Hematopoietic multipotent progenitor cell treated with erythropoietin and hydrocortisone succinate and interleukin-3 and kit ligand, for 8 days (in vitro differentiated cells): ENCODE measurements at regions not wholly inside any gene's neighbourhood (a gene's known extent, or its start where the extent isn't known, plus 50 kb on each side); places are given as distances from the start of the nearest gene placed in this dataset.
"Not testable (repeated sequence)": the region's sequence is repeated elsewhere in the genome, so short reads cannot be mapped to it uniquely, and the experiment has no call there.

Experiments
- DNase-seq: peaks from one replicate; pipeline ENCODE4 v3.0.0-alpha.2; 2015

DNA sequence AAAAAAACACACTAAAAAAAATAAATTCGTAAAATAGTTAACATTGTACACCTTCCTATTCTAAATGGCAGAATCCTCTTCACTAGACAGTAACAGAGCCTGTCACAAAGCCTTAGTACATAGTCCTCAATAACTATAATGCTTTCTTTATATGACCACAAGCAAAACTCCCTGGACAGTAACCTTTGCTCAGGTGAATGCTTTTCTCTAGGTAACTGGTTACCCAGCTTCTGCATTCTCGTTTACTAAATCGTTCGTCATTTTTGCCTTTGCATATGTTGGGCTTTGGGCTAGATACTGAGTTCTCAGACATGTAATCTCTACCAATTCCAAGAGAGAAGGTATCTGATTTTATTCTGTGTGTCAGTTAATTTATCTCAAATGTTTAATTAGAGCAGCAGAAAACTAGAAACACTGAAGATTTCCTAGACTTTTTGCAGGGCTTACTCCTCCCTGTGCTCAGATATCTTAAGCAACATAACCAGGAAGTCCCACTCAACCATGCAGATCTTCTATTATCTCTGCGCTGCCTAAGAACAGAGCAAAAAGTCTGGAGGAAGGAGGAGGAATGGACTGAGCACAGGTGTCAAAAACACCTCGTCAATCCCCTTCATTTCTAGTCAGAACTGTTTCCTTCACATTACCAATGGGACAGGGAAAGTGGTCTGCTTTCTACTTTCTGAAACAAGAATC is 247.7 kb downstream of the SOCS6 start:
- no peak for DNase-seq

DNA sequence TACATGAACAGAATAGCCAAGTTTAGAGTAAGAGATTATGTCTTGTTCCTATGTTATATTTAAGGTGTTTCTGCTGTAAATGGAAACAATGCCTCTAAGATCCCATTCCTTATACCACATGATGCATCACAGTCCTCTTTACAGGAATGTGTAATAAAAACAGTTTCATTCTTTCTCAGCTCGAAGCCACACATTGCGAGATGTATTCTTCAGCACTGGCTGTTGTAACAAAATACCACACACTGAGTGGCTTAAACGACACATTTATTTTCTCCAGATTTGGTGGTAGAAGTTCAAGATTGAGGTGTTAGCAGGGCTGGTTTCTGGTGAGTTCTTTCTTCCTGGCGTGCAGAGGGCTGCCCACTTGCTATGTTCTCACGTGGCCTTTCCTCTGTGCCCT is 246.2 kb downstream of the SOCS6 start:
- no peak for DNase-seq

DNA sequence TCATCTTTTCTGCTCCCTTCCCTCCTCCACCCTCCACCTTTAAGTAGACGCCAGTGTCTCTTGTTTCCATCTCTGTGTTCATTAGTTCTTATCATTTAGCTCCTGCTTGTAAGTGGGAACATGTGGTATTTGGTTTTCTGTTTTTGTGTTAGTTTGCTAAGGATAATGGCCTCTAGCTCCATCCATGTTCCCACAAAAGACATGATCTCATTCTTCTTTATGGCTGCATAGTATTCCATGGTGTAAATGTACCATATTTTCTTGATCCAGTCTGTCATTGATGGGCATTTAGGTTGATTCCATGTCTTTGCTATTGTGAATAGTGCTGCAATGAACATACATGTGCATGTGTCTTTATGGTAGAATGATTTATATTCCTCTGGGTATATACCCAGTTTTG is 236.5 kb downstream of the SOCS6 start:
- not testable (repeated sequence) for DNase-seq

DNA sequence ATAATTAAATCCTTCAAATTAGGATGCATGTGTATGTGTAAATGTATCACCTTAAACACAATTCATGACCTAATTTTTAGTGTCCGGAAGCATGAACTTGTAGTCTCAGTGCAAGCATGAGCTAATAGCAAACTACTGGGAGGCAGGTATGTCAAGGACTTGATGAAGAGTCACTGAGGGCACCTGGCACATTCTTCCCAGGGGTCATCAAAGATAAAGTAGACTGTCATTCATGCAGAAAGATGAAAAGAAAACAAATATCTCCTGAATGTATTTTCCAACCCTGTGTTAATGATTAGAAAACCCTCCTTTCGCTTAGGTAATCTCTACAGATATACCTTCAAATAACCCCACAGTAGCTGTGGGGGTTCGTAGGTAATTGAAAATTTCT is 234.9 kb downstream of the SOCS6 start:
- no peak for DNase-seq

DNA sequence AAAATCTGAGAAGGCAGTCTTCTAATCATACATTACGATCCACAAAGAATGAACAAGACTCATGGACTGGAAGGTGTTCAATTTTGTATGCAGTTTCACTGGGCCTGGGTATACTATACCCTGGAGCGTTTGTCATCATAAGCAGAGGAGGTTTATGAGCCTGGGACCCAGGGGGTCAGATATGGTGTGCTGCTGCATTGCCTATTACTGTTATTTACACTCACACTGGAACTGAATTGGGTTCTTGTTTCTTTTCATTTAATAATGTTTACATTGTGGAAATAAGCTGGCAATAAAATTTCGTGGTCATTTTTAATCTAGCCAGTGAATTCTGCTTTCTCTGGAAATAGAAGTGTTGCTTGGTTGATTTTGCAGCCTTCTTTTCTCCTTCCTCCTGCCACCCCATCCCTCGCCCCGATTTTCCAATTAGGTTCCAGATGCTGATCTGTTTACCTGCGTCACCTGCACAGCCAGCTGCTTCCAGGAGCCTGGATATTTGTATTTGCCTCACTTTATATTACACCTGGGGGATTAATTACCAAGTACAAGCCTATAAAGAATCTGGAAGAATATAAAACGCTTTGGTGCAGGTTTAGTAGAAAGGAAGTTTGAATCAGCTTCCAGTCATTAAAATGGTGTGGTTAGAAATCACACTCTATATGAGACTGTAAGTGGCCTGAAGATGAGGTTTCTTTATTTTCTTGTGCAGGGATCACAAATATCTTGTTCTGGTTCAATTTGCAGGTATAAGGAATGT is 234.4 kb downstream of the SOCS6 start:
- no peak for DNase-seq

DNA sequence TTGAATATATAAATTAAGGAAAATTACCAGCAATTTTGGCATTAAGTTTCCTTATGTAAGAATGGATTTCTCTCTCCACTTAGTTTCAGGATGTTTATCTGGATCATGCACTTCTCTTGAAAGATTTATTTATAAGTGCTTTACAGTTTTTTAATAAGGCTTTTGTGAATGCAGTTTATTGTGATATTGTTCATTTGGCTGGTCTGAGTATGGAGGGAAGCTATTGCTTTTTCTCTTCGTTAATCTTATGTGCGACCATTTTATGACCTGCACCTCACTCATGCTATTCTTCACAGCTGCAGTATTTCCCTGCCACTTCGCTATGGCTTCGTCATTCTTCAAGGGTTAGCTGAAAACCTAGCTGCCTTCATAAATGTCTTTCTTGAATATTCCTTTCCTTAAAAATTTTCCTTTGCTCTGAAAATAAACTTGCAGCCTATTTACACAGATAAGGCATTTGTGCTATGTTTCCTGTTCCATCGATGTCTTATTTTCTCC is 233.4 kb downstream of the SOCS6 start:
- DNase-seq = no peak

DNA sequence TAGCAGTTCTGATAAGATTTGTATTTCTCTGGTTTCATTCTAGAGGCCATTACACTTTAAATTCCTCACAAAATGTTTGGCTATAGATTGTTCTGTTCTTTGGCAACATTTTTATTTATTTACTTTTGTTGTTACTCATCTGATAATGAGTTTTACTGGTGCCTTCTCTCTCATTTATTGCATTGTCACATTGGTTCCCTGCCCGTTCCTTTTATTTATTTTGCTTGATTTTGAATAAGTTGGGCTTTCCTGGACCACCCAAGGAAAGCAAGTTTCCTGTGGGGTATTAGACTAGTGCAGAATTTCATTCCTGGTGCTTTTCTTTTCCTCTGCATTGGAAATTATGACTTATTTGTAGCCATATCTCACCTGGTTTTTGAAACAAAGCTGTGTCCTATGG is 232.0 kb downstream of the SOCS6 start:
- no peak for DNase-seq

DNA sequence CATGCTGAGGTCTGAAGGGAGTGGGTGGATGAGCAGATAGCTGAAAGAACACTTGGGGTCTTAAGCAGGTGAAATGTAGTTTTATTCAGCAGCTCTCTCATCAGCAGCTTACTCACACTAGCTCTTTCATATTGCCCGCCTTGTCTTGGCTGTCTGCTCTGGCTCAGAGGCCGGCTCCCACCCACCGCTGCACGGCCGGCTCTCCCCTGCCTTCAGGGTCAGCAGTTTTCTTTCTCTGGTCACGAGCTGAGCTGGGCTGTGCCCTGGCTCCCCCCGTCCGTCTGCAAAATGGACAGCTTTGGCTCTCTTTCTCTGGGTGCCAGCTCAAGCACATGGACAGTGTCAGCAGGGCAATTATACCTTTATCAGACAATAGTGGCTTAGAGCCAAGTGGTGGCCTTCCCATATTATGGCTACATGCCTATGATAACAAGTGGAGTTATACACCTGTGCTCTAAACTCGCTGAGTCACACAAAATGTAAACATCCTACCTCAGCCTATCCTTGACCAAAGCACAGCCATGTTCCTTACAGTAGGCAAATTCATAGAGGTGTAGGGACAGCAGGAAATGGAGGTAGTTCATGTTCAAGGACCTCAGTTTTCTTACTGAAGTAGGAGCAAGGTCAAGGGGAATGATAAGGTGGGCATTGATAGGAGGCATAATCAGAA is 224.8 kb downstream of the SOCS6 start:
- no peak for DNase-seq

DNA sequence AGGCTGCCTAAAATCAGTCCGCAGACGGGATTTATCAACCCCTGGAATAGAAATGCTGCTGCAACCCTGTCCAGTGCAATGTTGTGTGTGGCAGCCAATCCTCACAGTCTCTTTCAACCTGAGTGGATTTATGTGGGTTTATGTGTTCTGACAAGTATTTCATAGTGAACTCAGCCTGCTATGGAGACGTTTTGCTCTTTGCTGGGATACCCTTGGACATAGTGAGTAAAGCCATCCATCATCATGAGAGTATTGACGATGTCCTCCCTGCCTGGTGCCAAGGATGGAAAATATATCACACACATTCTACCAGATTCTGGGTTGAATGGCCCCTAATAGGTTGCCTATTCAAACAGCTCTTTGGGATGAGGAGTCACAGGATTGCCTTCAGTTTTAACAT is 219.1 kb downstream of the SOCS6 start:
- DNase-seq = no peak

DNA sequence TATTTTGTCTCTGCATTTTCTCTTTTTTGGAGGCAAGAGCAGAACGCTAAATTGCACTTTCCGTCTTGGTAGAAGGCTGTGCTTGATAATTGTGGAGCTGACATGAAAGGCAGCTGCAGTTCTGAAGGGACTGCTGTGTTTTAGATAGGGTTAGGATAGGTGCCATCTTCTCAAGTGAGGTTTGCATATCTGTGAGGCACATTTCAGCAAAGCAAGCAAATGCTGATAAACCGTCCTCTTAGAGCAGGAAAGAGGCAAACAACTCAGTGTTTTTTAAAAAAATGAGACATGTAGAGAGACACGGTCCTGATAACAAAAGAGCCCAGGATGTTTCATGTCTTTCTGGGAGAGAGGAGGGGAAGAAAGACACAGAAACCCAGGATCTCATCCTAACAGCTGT is 217.7 kb downstream of the SOCS6 start:
- peak; percentile 81 for DNase-seq

DNA sequence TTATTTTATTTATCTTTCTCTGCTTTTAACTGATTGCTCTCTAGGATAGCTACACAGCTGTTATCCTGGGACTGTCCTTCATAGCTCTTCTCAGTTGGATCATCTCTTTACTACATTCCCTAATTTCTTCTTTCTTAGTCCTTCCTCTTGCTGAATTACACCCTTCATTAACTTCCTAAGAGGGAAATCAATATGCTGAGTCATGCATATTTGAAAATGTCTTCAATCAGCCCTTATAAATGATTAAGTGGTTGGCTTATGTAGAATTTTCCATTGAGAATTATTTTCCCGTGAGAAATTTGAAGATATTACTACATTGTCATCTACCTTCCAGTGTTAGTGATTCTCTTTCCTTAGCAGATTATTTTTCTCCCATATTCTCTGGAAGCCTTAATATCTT is 214.2 kb downstream of the SOCS6 start:
- DNase-seq = no peak

DNA sequence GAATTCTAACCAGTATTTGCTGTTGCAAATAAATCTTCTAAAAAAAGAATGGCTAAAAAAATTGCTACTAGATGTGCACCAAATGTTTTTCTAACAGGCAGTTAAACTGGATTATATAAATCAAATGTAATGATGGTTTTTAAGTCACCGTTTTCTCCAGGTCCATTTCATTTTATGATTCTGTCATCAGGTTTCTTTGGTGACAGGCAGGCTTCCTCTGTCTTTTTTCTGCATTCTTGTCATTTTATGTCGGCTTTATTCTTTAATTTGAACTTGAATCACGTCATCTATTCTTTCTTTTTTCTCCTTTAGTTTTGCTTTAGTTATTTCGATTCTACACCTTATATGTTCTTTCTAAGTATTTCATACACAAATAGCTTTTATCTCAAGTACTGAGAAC is 212.5 kb downstream of the SOCS6 start:
- no peak for DNase-seq

DNA sequence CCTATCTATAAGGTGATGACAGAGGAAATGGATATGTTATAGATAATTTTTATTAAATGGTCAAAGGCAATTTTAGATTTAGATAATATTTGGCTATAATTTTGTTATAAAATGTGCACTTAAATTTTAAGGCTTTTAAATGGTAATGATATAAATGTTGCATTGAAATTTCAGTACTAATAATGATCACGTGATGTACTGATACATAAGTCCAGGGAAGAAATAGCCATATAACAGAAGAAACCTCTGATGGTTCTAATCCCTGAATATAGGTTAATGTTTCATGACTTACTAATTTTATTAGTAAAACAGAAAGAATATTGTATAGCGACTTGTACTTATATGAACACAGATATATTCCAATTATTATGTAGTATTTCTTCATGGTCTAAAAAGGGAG is 211.9 kb downstream of the SOCS6 start:
- no peak for DNase-seq

DNA sequence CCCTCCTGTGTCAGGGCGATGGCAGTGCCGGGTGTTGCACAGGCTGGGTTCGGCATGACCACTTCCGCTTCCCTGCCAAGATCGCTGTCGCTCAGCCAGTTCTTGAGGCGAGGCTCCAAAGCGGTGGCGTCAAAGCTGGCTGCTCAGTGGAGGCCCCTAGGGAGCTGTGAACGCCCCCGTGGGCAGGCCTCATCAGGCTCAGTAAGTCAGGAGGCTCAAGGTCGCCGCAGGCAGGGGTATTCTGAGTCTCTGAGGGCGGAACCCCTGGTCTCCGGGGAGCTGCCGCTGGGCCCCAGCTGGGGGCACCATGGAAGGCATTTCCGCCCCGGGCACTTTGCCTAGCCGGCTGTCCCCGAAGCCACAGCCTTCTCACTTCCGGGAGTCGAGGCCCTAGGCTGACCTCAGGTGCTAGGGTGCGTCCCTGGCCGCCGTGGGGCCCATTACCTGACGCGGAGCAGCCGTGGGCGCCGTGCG is 210.4 kb downstream of the SOCS6 start:
- DNase-seq = no peak

DNA sequence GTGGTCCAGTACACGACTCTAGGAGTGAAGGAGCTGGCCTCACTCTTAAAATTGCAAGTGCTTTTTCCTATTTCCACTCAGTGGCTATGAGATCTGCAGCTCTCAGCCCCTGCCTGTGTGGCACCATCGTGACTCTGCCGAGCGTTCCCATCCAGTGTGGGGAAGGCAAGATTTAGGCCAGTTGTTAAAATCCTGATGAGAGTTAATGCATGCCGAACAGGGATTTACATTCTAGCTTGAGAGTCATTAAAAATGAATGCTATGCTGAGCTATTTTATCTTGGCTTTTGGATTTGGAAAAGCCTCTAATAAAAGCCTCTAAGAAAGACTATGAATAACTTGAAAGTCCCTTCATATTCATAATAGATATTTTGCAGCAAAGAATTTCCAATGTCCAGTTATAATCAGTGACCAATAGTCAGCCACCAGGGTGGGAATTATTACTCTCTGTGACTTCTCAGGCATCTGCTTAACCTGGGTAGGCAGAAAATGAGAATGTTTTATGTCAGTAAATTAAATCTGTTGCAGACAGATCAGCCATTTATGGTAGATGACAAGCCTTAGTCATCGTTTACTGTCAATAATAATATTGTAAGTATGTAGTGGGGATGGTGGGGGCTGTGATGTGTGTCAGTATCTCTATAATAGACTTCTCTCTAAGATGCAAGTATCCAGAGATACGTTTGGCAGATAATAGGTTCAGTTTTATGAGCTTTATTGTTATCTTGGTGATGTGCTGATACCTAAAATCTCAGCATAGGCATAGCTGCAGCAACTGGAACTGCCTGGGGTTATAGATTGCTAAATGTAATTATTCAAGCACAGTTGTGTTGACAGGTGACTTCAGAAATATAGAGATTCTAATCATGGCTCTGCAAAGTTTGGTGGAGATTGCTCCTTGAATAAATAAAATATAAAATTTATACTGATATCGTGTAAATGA is 207.8 kb downstream of the SOCS6 start:
- no peak for DNase-seq

DNA sequence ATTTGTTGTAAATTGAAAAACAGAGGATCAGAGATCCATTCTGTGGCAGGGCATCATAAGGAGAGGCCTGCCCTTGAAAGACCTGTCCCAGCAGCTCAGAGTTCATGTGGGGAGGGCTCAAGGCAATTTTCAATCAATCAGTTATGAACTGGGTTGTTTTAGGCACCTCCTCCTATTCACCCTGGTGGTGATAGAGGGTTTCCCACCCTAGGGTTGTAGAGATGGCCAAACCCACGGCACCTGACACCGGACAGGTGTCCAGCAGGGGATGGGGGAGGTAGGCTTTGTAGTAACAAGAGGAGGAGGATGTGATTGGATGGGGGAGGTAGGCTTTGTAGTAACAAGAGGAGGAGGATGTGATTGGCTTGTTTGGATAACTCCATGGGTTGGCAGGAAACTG is 205.7 kb downstream of the SOCS6 start:
- no peak for DNase-seq

DNA sequence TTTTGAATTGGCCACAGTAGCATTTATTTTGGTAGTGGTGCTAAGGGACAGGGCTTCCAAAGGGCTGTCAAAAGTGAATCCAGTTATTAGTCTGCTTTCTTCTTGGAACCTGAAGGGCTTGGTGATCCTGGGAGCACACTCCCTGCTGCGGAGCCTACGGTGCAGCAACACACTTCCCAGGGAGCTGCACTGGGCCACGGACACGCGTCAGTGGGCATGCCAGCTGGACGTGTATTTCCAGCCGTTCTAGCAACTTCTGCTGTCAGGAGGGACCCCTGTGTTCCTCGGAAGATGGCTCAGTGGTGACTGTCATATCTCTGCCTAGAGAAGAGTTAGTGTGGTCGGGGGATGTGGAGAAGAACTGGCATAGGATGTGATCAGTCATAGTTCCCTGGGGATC is 204.6 kb downstream of the SOCS6 start:
- no peak for DNase-seq

DNA sequence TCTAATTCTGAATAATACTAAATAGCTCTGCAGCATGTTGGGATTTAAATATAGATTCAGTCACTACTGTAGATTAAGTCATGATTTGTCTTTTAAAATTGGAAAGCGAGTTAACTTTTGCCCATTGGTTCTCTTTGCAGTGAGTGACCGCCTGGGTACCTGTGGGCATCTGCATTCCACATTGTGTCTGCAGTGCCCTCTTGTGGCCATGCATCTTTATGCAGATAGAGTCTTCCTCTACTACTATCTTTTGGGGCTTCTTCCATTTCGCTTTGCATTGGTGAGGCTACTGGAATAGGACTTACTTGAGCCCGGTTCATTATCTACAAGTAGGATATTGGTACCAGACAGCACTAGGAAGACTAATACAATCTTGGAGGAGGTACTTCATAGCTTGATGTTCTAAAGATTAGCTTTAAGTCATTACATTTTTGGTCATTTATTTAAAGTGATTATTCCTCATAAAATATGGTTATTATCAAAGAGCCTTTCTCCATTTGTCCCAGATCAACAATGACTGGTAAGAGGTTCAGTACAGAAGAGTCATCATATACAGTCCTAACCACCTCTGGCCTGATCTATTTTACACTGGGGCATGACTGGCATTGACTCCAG is 203.0 kb downstream of the SOCS6 start:
- DNase-seq = peak; percentile 75

DNA sequence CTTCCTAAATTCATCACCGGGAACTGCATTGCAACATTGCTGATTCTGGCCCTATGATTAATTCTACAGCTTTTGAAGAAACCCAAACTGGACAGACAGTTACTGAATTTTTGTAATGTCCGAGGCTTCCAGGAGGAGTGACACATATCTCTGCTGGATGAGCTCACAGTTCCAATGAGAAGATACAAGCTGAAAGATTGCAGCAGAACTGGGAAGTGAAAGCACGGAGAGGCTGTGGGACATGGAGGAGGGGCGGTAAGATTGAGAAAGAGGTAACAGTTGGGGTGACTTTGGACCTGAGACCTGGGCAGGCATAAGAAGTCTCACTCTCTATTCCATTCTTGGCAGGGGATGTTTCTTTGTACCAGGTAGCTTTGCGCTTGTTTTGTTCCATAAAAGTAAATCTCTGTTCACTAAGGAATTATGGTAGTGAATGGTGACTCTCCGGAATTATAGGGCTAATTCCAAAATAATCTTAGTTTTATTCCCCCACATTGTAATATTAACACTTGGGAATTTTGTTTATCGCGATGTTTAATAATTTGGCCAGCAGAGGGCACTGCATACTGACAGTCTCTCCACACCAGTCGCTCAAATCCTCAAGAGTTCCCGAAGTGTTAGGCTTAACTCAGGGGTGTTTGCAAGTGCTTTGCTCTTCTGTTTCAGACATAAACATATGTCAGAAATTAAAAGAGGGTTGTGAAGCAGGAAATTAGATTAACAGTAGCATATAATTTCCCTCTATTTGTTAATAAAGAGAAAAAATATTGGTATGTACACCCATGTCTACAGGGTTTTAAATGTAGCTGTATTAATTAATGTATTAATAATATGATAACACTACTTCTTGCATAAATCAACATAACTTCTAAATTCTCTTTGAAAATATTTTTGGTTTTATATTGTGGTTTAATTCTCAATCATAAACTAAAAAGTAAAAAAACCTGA is 201.4 kb downstream of the SOCS6 start:
- peak; percentile 75 for DNase-seq

DNA sequence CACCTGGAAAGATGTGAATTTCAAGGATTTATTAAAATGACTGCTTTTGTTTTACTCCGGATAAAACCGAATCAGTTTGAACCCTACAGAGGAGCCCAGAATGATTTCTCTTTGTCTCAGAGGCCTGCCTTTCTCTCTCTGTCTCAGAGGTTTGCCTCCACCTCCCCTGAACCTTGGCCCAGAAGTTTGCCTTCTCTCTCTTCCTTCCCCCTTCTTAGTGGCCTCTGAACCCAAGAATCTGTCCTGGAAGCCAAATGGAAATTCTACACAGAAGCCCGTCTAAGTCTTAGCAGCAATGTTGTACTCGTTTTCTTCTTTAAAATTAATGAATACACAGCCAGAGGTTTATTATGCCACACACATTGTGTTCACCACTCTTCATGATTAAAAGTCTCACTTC is 200.7 kb downstream of the SOCS6 start:
- no peak for DNase-seq

DNA sequence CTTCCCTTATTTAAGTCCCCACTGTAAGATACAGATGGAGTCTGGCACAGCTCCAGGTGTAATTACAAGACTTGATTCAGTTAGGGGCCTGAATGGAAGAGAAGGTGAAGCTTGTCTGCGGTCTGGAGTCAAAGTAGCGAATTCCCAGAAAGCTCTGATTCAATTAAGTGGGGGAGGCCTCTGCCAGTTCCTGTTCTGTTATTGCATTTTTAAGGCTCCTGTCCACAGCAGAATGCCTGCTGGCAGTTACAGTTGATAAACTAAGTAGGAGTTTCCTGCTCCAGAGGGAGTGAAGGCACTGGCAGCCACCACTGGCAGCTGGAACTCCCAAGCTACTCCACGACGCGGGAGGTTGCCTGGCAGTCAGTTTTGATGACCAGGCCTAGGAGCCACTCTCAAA is 181.1 kb downstream of the SOCS6 start:
- no peak for DNase-seq
